Suprapubic skin (tissue), 4 donors: ENCODE measurements at regions not wholly inside any gene's neighbourhood (a gene's known extent, or its start where the extent isn't known, plus 50 kb on each side); places are given as distances from the start of the nearest gene placed in this dataset.

Experiments used
- DNase-seq, 2 donors: peaks; one replicate each; pipeline ENCODE4 v3.0.0-alpha.2; 2019; ENCODE audit warnings: low spot score in 2 of 2
- H3K27ac ChIP-seq: fragments of 200-600 bp; sonication (generic); one replicate; pipeline ENCODE4 v1.5.1; 2019
- H3K27me3 ChIP-seq: fragments of 200-600 bp; sonication (generic); one replicate; pipeline ENCODE4 v1.5.1; 2019
- H3K36me3 ChIP-seq: fragments of 200-600 bp; sonication (generic); one replicate; pipeline ENCODE4 v1.5.1; 2019
- H3K4me1 ChIP-seq: fragments of 200-600 bp; sonication (generic); one replicate; pipeline ENCODE4 v1.5.1; 2019
- H3K4me3 ChIP-seq: fragments of 200-600 bp; sonication (generic); one replicate; pipeline ENCODE4 v1.5.1; 2019; ENCODE audit warnings: mild to moderate bottlenecking
- H3K9me3 ChIP-seq: fragments of 200-600 bp; sonication (generic); one replicate; pipeline ENCODE4 v1.5.1; 2019
- CTCF ChIP-seq, 2 donors: fragments of 200-600 bp in 1 of 2; fragments of 450-650 bp in 1 of 2; sonication (generic) in 1 of 2; IDR thresholded peaks; one replicate each; pipeline ENCODE4 v1.5.1; 2016 to 2019; ENCODE audit warnings: antibody characterized with exemption in 2 of 2, mild to moderate bottlenecking in 1 of 2, moderate library complexity in 1 of 2
- EP300 ChIP-seq: sonication (generic); formaldehyde crosslinking; IDR thresholded peaks from one replicate; pipeline ENCODE4 v1.6.1; 2017; ENCODE audit warnings: antibody characterized with exemption
- POLR2A ChIP-seq, 2 donors: fragments of 450-650 bp; IDR thresholded peaks; one replicate each; pipeline ENCODE4 v1.6.1; 2017; ENCODE audit warnings: antibody characterized with exemption in 2 of 2, mild to moderate bottlenecking in 2 of 2, moderate library complexity in 2 of 2
- POLR2AphosphoS5 ChIP-seq, 3 donors: sonication (generic); formaldehyde crosslinking; IDR thresholded peaks; one replicate each; pipeline ENCODE4 v1.6.1; 2017; ENCODE audit warnings: antibody characterized with exemption in 3 of 3
- WGBS: methylation state at CpG from one replicate; pipeline ENCODE4 v1.1.5; 2018; 5-methylcytosine and 5-hydroxymethylcytosine counted together

GRCh38 chr3:157769378-157769777, 266.2 kb upstream of the VEPH1 start:
- WGBS, result 76% methylated on average over 1 of the region's 1 CpG
- DNase-seq, result no peak
- no peaks in the 10 kb centered on the region for H3K27me3 ChIP-seq
- TF ChIP-seq CTCF (IDR thresholded peaks at IDR 0.05) (no peak), POLR2A (IDR thresholded peaks at IDR 0.05) (no peak), EP300 (no peak), POLR2AphosphoS5 (IDR thresholded peaks at IDR 0.05) (no peak)
- no peaks in the 10 kb centered on the region for H3K9me3 ChIP-seq
- H3K36me3 ChIP-seq, result no peaks in the 10 kb centered on the region
- no peak overlapping the region for H3K27ac ChIP-seq
- no peak overlapping the region for H3K4me3 ChIP-seq
- H3K4me1 ChIP-seq, result no peaks in the 10 kb centered on the region

- Histone ChIP-seq H3K4me3 (no peak overlapping the region), H3K27ac (no peak overlapping the region), H3K4me1 (no peaks in the 10 kb centered on the region), H3K9me3 (no peaks in the 10 kb centered on the region), H3K36me3 (no peaks in the 10 kb centered on the region), H3K27me3 (no peaks in the 10 kb centered on the region)
- no peak for DNase-seq
- 94% methylated on average over 1 of the region's 1 CpG for WGBS
- TF ChIP-seq POLR2AphosphoS5 (IDR thresholded peaks at IDR 0.05), result no peak
- no peak for TF ChIP-seq CTCF (IDR thresholded peaks at IDR 0.05)
- no peak for TF ChIP-seq EP300
- TF ChIP-seq POLR2A (IDR thresholded peaks at IDR 0.05), result no peak
These were observed 264.4 kb upstream of the VEPH1 start for GRCh38 chr3:157767607-157768006.

- H3K4me1 ChIP-seq, result no peaks in the 10 kb centered on the region
- no peaks in the 10 kb centered on the region for H3K27me3 ChIP-seq
- H3K9me3 ChIP-seq, result no peaks in the 10 kb centered on the region
- TF ChIP-seq CTCF (IDR thresholded peaks at IDR 0.05), result no peak
- no peak for DNase-seq
- no peak overlapping the region for H3K4me3 ChIP-seq
- no peak overlapping the region for H3K27ac ChIP-seq
- H3K36me3 ChIP-seq, result no peaks in the 10 kb centered on the region
These were observed 260.4 kb upstream of the VEPH1 start for GRCh38 chr3:157763644-157764043.

- Histone ChIP-seq H3K27me3 (no peaks in the 10 kb centered on the region), H3K4me3 (no peak overlapping the region), H3K4me1 (no peaks in the 10 kb centered on the region), H3K9me3 (no peaks in the 10 kb centered on the region), H3K27ac (no peak overlapping the region), H3K36me3 (no peaks in the 10 kb centered on the region)
- 77% methylated on average over 4 of the region's 4 CpGs for WGBS
- TF ChIP-seq POLR2A (IDR thresholded peaks at IDR 0.05), result no peak
- no peak for TF ChIP-seq POLR2AphosphoS5 (IDR thresholded peaks at IDR 0.05)
- no peak for TF ChIP-seq EP300
- no peak for TF ChIP-seq CTCF (IDR thresholded peaks at IDR 0.05)
- DNase-seq, result no peak
These were observed 256.1 kb upstream of the VEPH1 start for GRCh38 chr3:157759311-157759710.

GRCh38 chr3:157755233-157755632, 252.0 kb upstream of the VEPH1 start:
- Histone ChIP-seq H3K27me3 (no peaks in the 10 kb centered on the region), H3K9me3 (no peaks in the 10 kb centered on the region), H3K4me1 (no peaks in the 10 kb centered on the region), H3K27ac (no peak overlapping the region), H3K4me3 (no peak overlapping the region), H3K36me3 (no peaks in the 10 kb centered on the region)
- TF ChIP-seq POLR2AphosphoS5 (IDR thresholded peaks at IDR 0.05) (no peak), EP300 (no peak)
- no peak for DNase-seq
- WGBS, result 86% methylated on average over 5 of the region's 5 CpGs

GRCh38 chr3:157754451-157754850, 251.2 kb upstream of the VEPH1 start:
- no peaks in the 10 kb centered on the region for H3K27me3 ChIP-seq
- DNase-seq, result no peak
- no peak overlapping the region for H3K4me3 ChIP-seq
- no peaks in the 10 kb centered on the region for H3K9me3 ChIP-seq
- WGBS, result 64% methylated on average over 3 of the region's 3 CpGs
- H3K4me1 ChIP-seq, result no peaks in the 10 kb centered on the region
- H3K36me3 ChIP-seq, result no peaks in the 10 kb centered on the region
- no peak overlapping the region for H3K27ac ChIP-seq
- TF ChIP-seq POLR2AphosphoS5 (IDR thresholded peaks at IDR 0.05) (no peak), EP300 (no peak), CTCF (IDR thresholded peaks at IDR 0.05) (no peak), POLR2A (IDR thresholded peaks at IDR 0.05) (no peak)
